ENCODE measurements at regions not wholly inside any gene's neighbourhood (a gene's known extent, or its start where the extent isn't known, plus 50 kb on each side); places are given as distances from the start of the nearest gene placed in this dataset.

GRCh38 chr9:82148901-82149461 is 160.4 kb downstream of the SPATA31D1 start:
- TF ChIP-seq, protein P1, sequence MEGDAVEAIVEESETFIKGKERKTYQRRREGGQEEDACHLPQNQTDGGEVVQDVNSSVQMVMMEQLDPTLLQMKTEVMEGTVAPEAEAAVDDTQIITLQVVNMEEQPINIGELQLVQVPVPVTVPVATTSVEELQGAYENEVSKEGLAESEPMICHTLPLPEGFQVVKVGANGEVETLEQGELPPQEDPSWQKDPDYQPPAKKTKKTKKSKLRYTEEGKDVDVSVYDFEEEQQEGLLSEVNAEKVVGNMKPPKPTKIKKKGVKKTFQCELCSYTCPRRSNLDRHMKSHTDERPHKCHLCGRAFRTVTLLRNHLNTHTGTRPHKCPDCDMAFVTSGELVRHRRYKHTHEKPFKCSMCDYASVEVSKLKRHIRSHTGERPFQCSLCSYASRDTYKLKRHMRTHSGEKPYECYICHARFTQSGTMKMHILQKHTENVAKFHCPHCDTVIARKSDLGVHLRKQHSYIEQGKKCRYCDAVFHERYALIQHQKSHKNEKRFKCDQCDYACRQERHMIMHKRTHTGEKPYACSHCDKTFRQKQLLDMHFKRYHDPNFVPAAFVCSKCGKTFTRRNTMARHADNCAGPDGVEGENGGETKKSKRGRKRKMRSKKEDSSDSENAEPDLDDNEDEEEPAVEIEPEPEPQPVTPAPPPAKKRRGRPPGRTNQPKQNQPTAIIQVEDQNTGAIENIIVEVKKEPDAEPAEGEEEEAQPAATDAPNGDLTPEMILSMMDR (conservative IDR thresholded peaks at IDR 0.05; ENCODE audit: low read depth, low read length), result no peak
- no peak for TF ChIP-seq EZH2 (IDR thresholded peaks at IDR 0.05; ENCODE audit: borderline replicate concordance, low read depth, low read length, poor library complexity, severe bottlenecking)

Measured in A673 (cell line).